B cell (primary cell): ENCODE measurements at regions not wholly inside any gene's neighbourhood (a gene's known extent, or its start where the extent isn't known, plus 50 kb on each side); places are given as distances from the start of the nearest gene placed in this dataset.
"Not testable (repeated sequence)": the region's sequence is repeated elsewhere in the genome, so short reads cannot be mapped to it uniquely, and the experiment has no call there.

Experiments used
- ATAC-seq: fragments of 200-7000 bp; cut with Tn5 transposase; one replicate; pipeline ENCODE4 v1.10.0; 2021; ENCODE audit warnings: low read depth, mild to moderate bottlenecking, moderate number of reproducible peaks, moderate library complexity
- CTCF ChIA-PET: fragments of 350-600 bp; sonication (Branson Sonifier 250); formaldehyde crosslinking; loops from one replicate; lab custom pipeline; 2021; ENCODE audit warnings: antibody characterized with exemption, inconsistent platforms; lab: Charles Lee
- POLR2A ChIA-PET: fragments of 350-600 bp; sonication (Branson Sonifier 250); formaldehyde crosslinking; loops from one replicate; lab custom pipeline; 2021; ENCODE audit warnings: antibody characterized with exemption; lab: Charles Lee
- DNase-seq: peaks from one replicate; pipeline ENCODE4 v3.0.0; 2013
- H2AFZ ChIP-seq: 2 replicates; pipeline ENCODE4 v1.6.1; 2012; ENCODE audit warnings: mild to moderate bottlenecking, low read depth, low read length; ENCODE audit not compliant: insufficient read depth, poor library complexity, severe bottlenecking
- H3K27ac ChIP-seq, 2 donors: 1 replicate in 1 of 2; 2 replicates in 1 of 2; pipeline ENCODE4 v1.5.1; 2012 to 2013; ENCODE audit warnings: low read length in 2 of 2, mild to moderate bottlenecking in 2 of 2, moderate library complexity in 1 of 2
- H3K27me3 ChIP-seq, 4 experiments: fragments of 200-600 bp in 1 of 4; sonication (generic) in 1 of 4; replicated peaks in 1 of 4; 1 replicate in 2 of 4; 2 replicates in 2 of 4; pipeline versions ENCODE4 v1.6.1 to v1.7.0; 2013 to 2016; ENCODE audit warnings: low read length in 3 of 4, mild to moderate bottlenecking in 2 of 4, mixed read lengths in 1 of 4, moderate library complexity in 1 of 4; ENCODE audit not compliant: insufficient read depth in 4 of 4, control insufficient read depth in 3 of 4; ENCODE audit errors: control extremely low read depth in 1 of 4
- H3K36me3 ChIP-seq, 2 experiments: replicated peaks in 1 of 2; 1 replicate in 1 of 2; 2 replicates in 1 of 2; pipeline versions ENCODE4 v1.6.1 to v1.7.1; 2013; ENCODE audit warnings: low read length in 1 of 2; ENCODE audit not compliant: insufficient read depth in 2 of 2, control insufficient read depth in 1 of 2; ENCODE audit errors: control extremely low read depth in 1 of 2, extremely low read depth in 1 of 2
- H3K4me1 ChIP-seq, 2 donors: fragments of 200-600 bp in 1 of 2; sonication (generic) in 1 of 2; 1 replicate in 1 of 2; 2 replicates in 1 of 2; pipeline versions ENCODE4 v1.5.1 to v1.6.1; 2013 to 2017; ENCODE audit warnings: low read length in 2 of 2; ENCODE audit not compliant: control insufficient read depth in 2 of 2, insufficient read depth in 2 of 2
- H3K4me2 ChIP-seq: replicated peaks from 2 replicates; pipeline ENCODE3; 2012; ENCODE audit warnings: mild to moderate bottlenecking, low read depth, low read length; ENCODE audit not compliant: poor library complexity, severe bottlenecking
- H3K4me3 ChIP-seq, 5 experiments: fragments of 200-600 bp in 1 of 5; sonication (generic) in 1 of 5; 1 replicate in 3 of 5; 2 replicates in 2 of 5; pipeline versions ENCODE4 v1.5.1 to v1.7.0; 2011 to 2016; ENCODE audit warnings: low read length in 4 of 5, mild to moderate bottlenecking in 4 of 5, low read depth in 2 of 5, control low read depth in 1 of 5, moderate library complexity in 1 of 5; ENCODE audit not compliant: insufficient read depth in 1 of 5; ENCODE audit errors: control extremely low read depth in 1 of 5, extremely low read depth in 1 of 5
- H3K79me2 ChIP-seq: fragments of 200-600 bp; sonication (generic); one replicate; pipeline ENCODE4 v1.6.0; 2016; ENCODE audit warnings: low read length; ENCODE audit not compliant: control insufficient read depth, insufficient read depth
- H3K9ac ChIP-seq: fragments of 200-600 bp; sonication (generic); 2 replicates; pipeline ENCODE4 v1.6.1; 2017; ENCODE audit warnings: mild to moderate bottlenecking, low read length, moderate library complexity
- H3K9me3 ChIP-seq, 3 donors: one replicate each; pipeline versions ENCODE4 v1.6.1 to v1.7.1; 2013; ENCODE audit warnings: low read length in 2 of 3; ENCODE audit not compliant: control insufficient read depth in 2 of 3, insufficient read depth in 1 of 3; ENCODE audit errors: control extremely low read depth in 1 of 3
- H4K20me1 ChIP-seq: 2 replicates; pipeline ENCODE4 v1.6.0; 2012; ENCODE audit warnings: mild to moderate bottlenecking, low read length; ENCODE audit not compliant: insufficient read depth, control insufficient read depth, poor library complexity, severe bottlenecking
- H3K27ac Mint-ChIP-seq: one replicate; pipeline ENCODE4 v1.8.0; 2021; ENCODE audit warnings: mixed read lengths
- H3K27me3 Mint-ChIP-seq: one replicate; pipeline ENCODE4 v1.8.0; 2021; ENCODE audit warnings: mixed read lengths
- H3K4me1 Mint-ChIP-seq: one replicate; pipeline ENCODE4 v1.8.0; 2021; ENCODE audit warnings: mixed read lengths
- H3K4me3 Mint-ChIP-seq: one replicate; pipeline ENCODE4 v1.8.0; 2021; ENCODE audit warnings: mixed read lengths
- H3K9me3 Mint-ChIP-seq: one replicate; pipeline ENCODE4 v1.8.0; 2022; ENCODE audit warnings: mixed read lengths; ENCODE audit not compliant: insufficient read depth
- CTCF ChIP-seq: fragments of 200-600 bp; IDR thresholded peaks from one replicate; pipeline ENCODE4 v1.8.0; 2022; ENCODE audit warnings: antibody characterized with exemption, mild to moderate bottlenecking
- EZH2 ChIP-seq: IDR thresholded peaks from 2 replicates; pipeline ENCODE4 v1.6.1; 2012; ENCODE audit warnings: borderline replicate concordance, low read depth, mild to moderate bottlenecking, moderate library complexity, low read length; ENCODE audit not compliant: insufficient read depth, poor library complexity, severe bottlenecking
- WGBS: methylation state at CpG from one replicate; pipeline ENCODE4 v1.1.5; 2013; ENCODE audit warnings: missing lambda C conversion rate; ENCODE audit not compliant: insufficient coverage; 5-methylcytosine and 5-hydroxymethylcytosine counted together
- intact Hi-C: fragments of 100-400 bp; cut with micrococcal nuclease; formaldehyde crosslinking; loops from one replicate; pipeline ENCODE4 v1.10.0; 2022

- no peaks in the 10 kb centered on the region for H3K36me3 ChIP-seq
- no peaks in the 10 kb centered on the region for H3K9me3 ChIP-seq
- no peak for TF ChIP-seq EZH2
- TF ChIP-seq CTCF = no peak
- no peak overlapping the region for H3K4me3 Mint-ChIP-seq
- no peak overlapping the region for H3K4me2 ChIP-seq
- no peaks in the 10 kb centered on the region for H3K4me1 Mint-ChIP-seq
- DNase-seq (no peak), ATAC-seq (no peak)
- no peaks in the 10 kb centered on the region for H3K9me3 Mint-ChIP-seq
- H3K9ac ChIP-seq = no peak overlapping the region
- H2AFZ ChIP-seq = no peak overlapping the region
- H3K27ac ChIP-seq = no peak overlapping the region
- H3K4me3 ChIP-seq = no peak overlapping the region
- no peaks in the 10 kb centered on the region for H3K79me2 ChIP-seq
- no peaks in the 10 kb centered on the region for H3K27me3 ChIP-seq
- POLR2A ChIA-PET = no interaction called here
- WGBS = 37% methylated on average over 8 of the region's 14 CpGs
- H3K27ac Mint-ChIP-seq = no peak overlapping the region
- intact Hi-C loops = no loop called here
- peaks cover 4% of the 10 kb centered on the region for H3K27me3 Mint-ChIP-seq
- H4K20me1 ChIP-seq = no peaks in the 10 kb centered on the region
- H3K4me1 ChIP-seq = no peaks in the 10 kb centered on the region
- CTCF ChIA-PET = no interaction called here
Observed at GRCh38 chr20:52031563-52032303, 159.8 kb downstream of the ZFP64 start.

GRCh38 chr20:52031206-52031562 is 160.4 kb downstream of the ZFP64 start:
- POLR2A ChIA-PET = no interaction called here
- H3K27me3 ChIP-seq = no peaks in the 10 kb centered on the region
- ATAC-seq (no peak), DNase-seq (no peak)
- no peaks in the 10 kb centered on the region for H3K9me3 ChIP-seq
- H3K4me1 Mint-ChIP-seq = no peaks in the 10 kb centered on the region
- no peak overlapping the region for H2AFZ ChIP-seq
- H3K27ac ChIP-seq = no peak overlapping the region
- intact Hi-C loops = no loop called here
- H3K79me2 ChIP-seq = no peaks in the 10 kb centered on the region
- no CpG with 5 or more reads among the region's 2 CpGs for WGBS
- H3K9me3 Mint-ChIP-seq = no peaks in the 10 kb centered on the region
- H3K4me2 ChIP-seq = no peak overlapping the region
- no peak overlapping the region for H3K9ac ChIP-seq
- H4K20me1 ChIP-seq = no peaks in the 10 kb centered on the region
- no peak overlapping the region for H3K4me3 Mint-ChIP-seq
- no peak overlapping the region for H3K27ac Mint-ChIP-seq
- peaks cover 4% of the 10 kb centered on the region for H3K27me3 Mint-ChIP-seq
- no peak for TF ChIP-seq EZH2
- no peak for TF ChIP-seq CTCF
- H3K4me1 ChIP-seq = no peaks in the 10 kb centered on the region
- no peak overlapping the region for H3K4me3 ChIP-seq
- CTCF ChIA-PET = no interaction called here
- H3K36me3 ChIP-seq = no peaks in the 10 kb centered on the region

GRCh38 chr20:52029129-52029528 is 162.4 kb downstream of the ZFP64 start:
- WGBS = no CpG with 5 or more reads among the region's 2 CpGs
- H3K4me1 ChIP-seq, DNase-seq, H3K27ac Mint-ChIP-seq, ATAC-seq, H3K9ac ChIP-seq, H3K4me3 ChIP-seq, intact Hi-C loops, H3K27me3 ChIP-seq, H3K4me2 ChIP-seq, H3K4me3 Mint-ChIP-seq, H4K20me1 ChIP-seq, H3K27me3 Mint-ChIP-seq, H3K36me3 ChIP-seq, H3K27ac ChIP-seq, H3K9me3 ChIP-seq, H3K4me1 Mint-ChIP-seq, POLR2A ChIA-PET, H2AFZ ChIP-seq, H3K9me3 Mint-ChIP-seq, H3K79me2 ChIP-seq: not testable (repeated sequence)
- CTCF ChIA-PET = interaction anchor here (0.5 kb wide), 1 partner anchor 15 kb away, joined by 3 read pairs; no protein-coding TSS in a partner anchor
